Natural killer cell (primary cell): ENCODE measurements at regions not wholly inside any gene's neighbourhood (a gene's known extent, or its start where the extent isn't known, plus 50 kb on each side); places are given as distances from the start of the nearest gene placed in this dataset.
"Not testable (repeated sequence)": the region's sequence is repeated elsewhere in the genome, so short reads cannot be mapped to it uniquely, and the experiment has no call there.

Experiments
- ATAC-seq, 3 donors: fragments of 150-1000 bp in 2 of 3; fragments of 200-7000 bp in 1 of 3; cut with Tn5 transposase; 1 replicate in 1 of 3; 2 replicates in 2 of 3; pipeline ENCODE4 v1.10.0; 2021; ENCODE audit warnings: mild to moderate bottlenecking in 2 of 3, moderate library complexity in 2 of 3
- DNase-seq, 2 donors: peaks; one replicate each; pipeline versions ENCODE4 v3.0.0 to v3.0.0-alpha.2; 2013 to 2021; ENCODE audit warnings: mixed read lengths in 1 of 2
- H3K27ac ChIP-seq: one replicate; pipeline ENCODE4 v1.5.1; 2013; ENCODE audit warnings: mild to moderate bottlenecking, low read length
- H3K27me3 ChIP-seq: one replicate; pipeline ENCODE4 v1.6.1; 2013; ENCODE audit warnings: low read length; ENCODE audit not compliant: control insufficient read depth, insufficient read depth
- H3K36me3 ChIP-seq: one replicate; pipeline ENCODE4 v1.6.1; 2013; ENCODE audit warnings: low read length; ENCODE audit not compliant: control insufficient read depth, insufficient read depth
- H3K4me1 ChIP-seq: one replicate; pipeline ENCODE4 v1.6.1; 2013; ENCODE audit warnings: low read length; ENCODE audit not compliant: control insufficient read depth, insufficient read depth
- H3K4me3 ChIP-seq: one replicate; pipeline ENCODE4 v1.5.1; 2013; ENCODE audit warnings: low read length
- H3K9me3 ChIP-seq: one replicate; pipeline ENCODE4 v1.6.1; 2013; ENCODE audit warnings: low read length; ENCODE audit not compliant: control insufficient read depth, insufficient read depth
- H3K27ac Mint-ChIP-seq, 2 donors: one replicate each; pipeline ENCODE4 v1.8.0; 2022; ENCODE audit warnings: mild to moderate bottlenecking in 2 of 2, mixed read lengths in 2 of 2, moderate library complexity in 1 of 2
- H3K27me3 Mint-ChIP-seq, 2 donors: one replicate each; pipeline ENCODE4 v1.8.0; 2022; ENCODE audit warnings: low read depth in 2 of 2, mixed read lengths in 2 of 2
- H3K36me3 Mint-ChIP-seq: one replicate; pipeline ENCODE4 v1.8.0; 2022; ENCODE audit warnings: mixed read lengths
- H3K4me1 Mint-ChIP-seq, 2 donors: one replicate each; pipeline ENCODE4 v1.8.0; 2022; ENCODE audit warnings: mixed read lengths in 2 of 2
- H3K4me3 Mint-ChIP-seq: one replicate; pipeline ENCODE4 v1.8.0; 2022; ENCODE audit warnings: mild to moderate bottlenecking, moderate library complexity, mixed read lengths
- H3K9me3 Mint-ChIP-seq, 2 donors: one replicate each; pipeline ENCODE4 v1.8.0; 2022; ENCODE audit warnings: mixed read lengths in 2 of 2
- CTCF ChIP-seq: fragments of 200-600 bp; IDR thresholded peaks from one replicate; pipeline ENCODE4 v1.8.0; 2022; ENCODE audit warnings: antibody characterized with exemption
- WGBS: methylation state at CpG from one replicate; pipeline ENCODE4 v1.1.7; 2013; ENCODE audit warnings: missing lambda C conversion rate; ENCODE audit not compliant: insufficient coverage; 5-methylcytosine and 5-hydroxymethylcytosine counted together
- intact Hi-C: fragments of 100-400 bp; cut with micrococcal nuclease; formaldehyde crosslinking; loops from one replicate; pipeline ENCODE4 v1.14.2; 2022

GRCh38 chr6:140380427-140381218 lies 1006.2 kb upstream of the CITED2 start:
- no peaks in the 10 kb centered on the region for H3K4me1 Mint-ChIP-seq
- H3K4me3 Mint-ChIP-seq: no peak overlapping the region
- Histone ChIP-seq H3K27ac (no peak overlapping the region), H3K4me3 (no peak overlapping the region), H3K27me3 (no peaks in the 10 kb centered on the region), H3K9me3 (peaks cover 5% of the 10 kb centered on the region), H3K36me3 (no peaks in the 10 kb centered on the region), H3K4me1 (no peaks in the 10 kb centered on the region)
- 88% methylated on average over 3 of the region's 3 CpGs for WGBS
- H3K27ac Mint-ChIP-seq: no peak overlapping the region
- TF ChIP-seq CTCF: no peak
- peaks cover 2 to 3% of the 10 kb centered on the region in 2 donors for H3K9me3 Mint-ChIP-seq
- no peaks in the 10 kb centered on the region for H3K27me3 Mint-ChIP-seq
- ATAC-seq (no peak), DNase-seq (no peak)
- H3K36me3 Mint-ChIP-seq: no peaks in the 10 kb centered on the region
- intact Hi-C loops: no loop called here

GRCh38 chr6:140379919-140380318 lies 1005.5 kb upstream of the CITED2 start:
- Mint-ChIP-seq H3K4me1 (no peaks in the 10 kb centered on the region), H3K27me3 (no peaks in the 10 kb centered on the region), H3K4me3 (no peak overlapping the region), H3K36me3 (no peaks in the 10 kb centered on the region), H3K9me3 (peaks cover 2 to 3% of the 10 kb centered on the region in 2 donors), H3K27ac (no peak overlapping the region)
- Histone ChIP-seq H3K27ac (no peak overlapping the region), H3K36me3 (no peaks in the 10 kb centered on the region), H3K4me3 (no peak overlapping the region), H3K4me1 (no peaks in the 10 kb centered on the region), H3K9me3 (peaks cover 3% of the 10 kb centered on the region), H3K27me3 (no peaks in the 10 kb centered on the region)
- DNase-seq (no peak), ATAC-seq (no peak)
- 75% methylated on average over 2 of the region's 2 CpGs for WGBS
- TF ChIP-seq CTCF: no peak
- intact Hi-C loops: no loop called here

- Mint-ChIP-seq H3K9me3 (no peaks in the 10 kb centered on the region), H3K27me3 (no peaks in the 10 kb centered on the region), H3K27ac (no peak overlapping the region), H3K4me1 (no peaks in the 10 kb centered on the region), H3K4me3 (no peak overlapping the region), H3K36me3 (no peaks in the 10 kb centered on the region)
- DNase-seq (no peak), ATAC-seq (no peak)
- H3K9me3 ChIP-seq: no peaks in the 10 kb centered on the region
- no peak overlapping the region for H3K27ac ChIP-seq
- no peak for TF ChIP-seq CTCF
- no peaks in the 10 kb centered on the region for H3K27me3 ChIP-seq
- H3K4me1 ChIP-seq: no peaks in the 10 kb centered on the region
- no peak overlapping the region for H3K4me3 ChIP-seq
- intact Hi-C loops: no loop called here
- H3K36me3 ChIP-seq: no peaks in the 10 kb centered on the region
Observed at GRCh38 chr6:140376209-140376608, 1001.8 kb upstream of the CITED2 start.

GRCh38 chr6:140373728-140374127 lies 999.3 kb upstream of the CITED2 start:
- H3K36me3 Mint-ChIP-seq, H3K9me3 ChIP-seq, H3K4me3 ChIP-seq, H3K27ac Mint-ChIP-seq, intact Hi-C loops, H3K27me3 ChIP-seq, ATAC-seq, DNase-seq, H3K4me1 Mint-ChIP-seq, H3K27ac ChIP-seq, H3K9me3 Mint-ChIP-seq, H3K4me1 ChIP-seq, H3K36me3 ChIP-seq, H3K4me3 Mint-ChIP-seq, H3K27me3 Mint-ChIP-seq: not testable (repeated sequence)
- WGBS: 96% methylated on average over 24 of the region's 24 CpGs
